K562 (cell line): ENCODE measurements at regions not wholly inside any gene's neighbourhood (a gene's known extent, or its start where the extent isn't known, plus 50 kb on each side); places are given as distances from the start of the nearest gene placed in this dataset.

Experiments
- ATF3 ChIP-seq, 2 experiments: fragments of 450-650 bp in 1 of 2; sonication (generic) in 1 of 2; formaldehyde crosslinking in 1 of 2; IDR thresholded peaks in 1 of 2; conservative IDR thresholded peaks in 1 of 2; 2 replicates each; pipeline versions ENCODE4 v1.6.1 to v1.8.1; 2016 to 2023; ENCODE audit warnings: mild to moderate bottlenecking in 2 of 2, moderate library complexity in 2 of 2, inconsistent platforms in 1 of 2, missing genetic modification reagents in 1 of 2
- CHD1 ChIP-seq: fragments of 200-600 bp; sonication (generic); IDR thresholded peaks from one replicate; pipeline ENCODE4 v1.6.1; 2012; ENCODE audit warnings: mild to moderate bottlenecking, moderate library complexity, low read length, inconsistent platforms
- FOXK2 ChIP-seq, 2 experiments: fragments of 450-650 bp; IDR thresholded peaks in 1 of 2; conservative IDR thresholded peaks in 1 of 2; 2 replicates each; pipeline ENCODE4 v1.6.1; 2016; ENCODE audit warnings: low read depth in 2 of 2, mild to moderate bottlenecking in 1 of 2
- HINFP ChIP-seq: fragments of 450-650 bp; conservative IDR thresholded peaks from 2 replicates; pipeline ENCODE4 v1.6.1; 2016; ENCODE audit warnings: missing genetic modification characterization, low read depth, mild to moderate bottlenecking, control low read depth, missing compliant biosample characterization
- HMG20A ChIP-seq: fragments of 450-650 bp; formaldehyde crosslinking; conservative IDR thresholded peaks from 2 replicates; pipeline ENCODE4 v1.4.0; 2020; ENCODE audit warnings: mild to moderate bottlenecking, mixed read lengths
- PHB2 ChIP-seq: fragments of 450-650 bp; IDR thresholded peaks from 2 replicates; pipeline ENCODE4 v1.6.1; 2017; ENCODE audit warnings: low read depth
- PML ChIP-seq: IDR thresholded peaks from 2 replicates; pipeline ENCODE4 v1.6.1; 2012; ENCODE audit warnings: low read length, inconsistent platforms
- PTRF ChIP-seq: fragments of 450-650 bp; IDR thresholded peaks from 2 replicates; pipeline ENCODE4 v1.6.1; 2016; ENCODE audit warnings: mild to moderate bottlenecking, missing genetic modification characterization, missing compliant biosample characterization
- TF ChIP-seq, protein P1 (sequence below): IDR thresholded peaks from 2 replicates; pipeline ENCODE4 v1.6.1; 2016; ENCODE audit warnings: missing genetic modification characterization, missing compliant biosample characterization

GRCh38 chr1:105483436-105483835, 1573.0 kb upstream of the PRMT6 start (continued):
- no peak for TF ChIP-seq ATF3 (IDR thresholded peaks at IDR 0.05)
- no peak for TF ChIP-seq ATF3 (CRISPR knock-in tag; conservative IDR thresholded peaks at IDR 0.05)
- TF ChIP-seq CHD1 = no peak
- TF ChIP-seq HMG20A (CRISPR knock-in tag) = no peak
- no peak for TF ChIP-seq PML
- TF ChIP-seq FOXK2 (conservative IDR thresholded peaks at IDR 0.05 in 1 of 2, IDR thresholded peaks at IDR 0.05 in 1 of 2; ENCODE audit: low read depth in 2 of 2) = no peak
- TF ChIP-seq HINFP (tag) = no peak
- TF ChIP-seq PTRF = no peak
- TF ChIP-seq PHB2 = no peak
- TF ChIP-seq, protein P1, sequence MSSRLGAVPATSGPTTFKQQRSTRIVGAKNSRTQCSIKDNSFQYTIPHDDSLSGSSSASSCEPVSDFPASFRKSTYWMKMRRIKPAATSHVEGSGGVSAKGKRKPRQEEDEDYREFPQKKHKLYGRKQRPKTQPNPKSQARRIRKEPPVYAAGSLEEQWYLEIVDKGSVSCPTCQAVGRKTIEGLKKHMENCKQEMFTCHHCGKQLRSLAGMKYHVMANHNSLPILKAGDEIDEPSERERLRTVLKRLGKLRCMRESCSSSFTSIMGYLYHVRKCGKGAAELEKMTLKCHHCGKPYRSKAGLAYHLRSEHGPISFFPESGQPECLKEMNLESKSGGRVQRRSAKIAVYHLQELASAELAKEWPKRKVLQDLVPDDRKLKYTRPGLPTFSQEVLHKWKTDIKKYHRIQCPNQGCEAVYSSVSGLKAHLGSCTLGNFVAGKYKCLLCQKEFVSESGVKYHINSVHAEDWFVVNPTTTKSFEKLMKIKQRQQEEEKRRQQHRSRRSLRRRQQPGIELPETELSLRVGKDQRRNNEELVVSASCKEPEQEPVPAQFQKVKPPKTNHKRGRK (tag) = no peak
